Sciatic nerve (tissue), 2 donors: ENCODE measurements at regions not wholly inside any gene's neighbourhood (a gene's known extent, or its start where the extent isn't known, plus 50 kb on each side); places are given as distances from the start of the nearest gene placed in this dataset.

Experiments
- ATAC-seq: fragments of 200-7000 bp; cut with Tn5 transposase; one replicate; pipeline ENCODE4 v1.9.1; 2020; ENCODE audit warnings: mild to moderate bottlenecking, moderate library complexity
- DNase-seq: peaks from one replicate; pipeline ENCODE4 v3.0.0-alpha.2; 2020; ENCODE audit warnings: low spot score
- intact Hi-C: fragments of 100-400 bp; cut with DNase I; formaldehyde crosslinking; loops from one replicate; pipeline ENCODE4 v1.14.2; 2022
- donor health status: DM: no; HTN: no; CAD: no.
- donor health status: DM: no; HTN: no; CAD: no.

GRCh38 chr14:53709381-53709780 is 247.2 kb downstream of the BMP4 start:
- intact Hi-C loops, result no loop called here
- DNase-seq (no peak), ATAC-seq (no peak)

- DNase-seq, result no peak
- intact Hi-C loops, result no loop called here
- no peak for ATAC-seq
Observed at GRCh38 chr14:53703457-53703856, 253.2 kb downstream of the BMP4 start.

GRCh38 chr14:53701108-53701875 is 255.3 kb downstream of the BMP4 start:
- intact Hi-C loops, result no loop called here

GRCh38 chr14:53696217-53696965 is 260.2 kb downstream of the BMP4 start:
- no peak for DNase-seq
- no peak for ATAC-seq
- intact Hi-C loops, result no loop called here

More at GRCh38 chr14:53701108-53701875, 255.3 kb downstream of the BMP4 start:
- DNase-seq, result no peak
- no peak for ATAC-seq

- DNase-seq (no peak), ATAC-seq (no peak)
- intact Hi-C loops, result no loop called here
Observed at GRCh38 chr14:53695692-53696214, 260.9 kb downstream of the BMP4 start.

GRCh38 chr14:53692885-53693284 is 263.7 kb downstream of the BMP4 start:
- intact Hi-C loops, result no loop called here
- no peak for DNase-seq
- ATAC-seq, result no peak

- DNase-seq, result no peak
- intact Hi-C loops, result no loop called here
Observed at GRCh38 chr14:53692451-53692850, 264.2 kb downstream of the BMP4 start.

GRCh38 chr14:53683229-53683628 is 273.4 kb downstream of the BMP4 start:
- ATAC-seq (no peak), DNase-seq (no peak)
- intact Hi-C loops, result no loop called here

More at GRCh38 chr14:53692451-53692850, 264.2 kb downstream of the BMP4 start:
- no peak for ATAC-seq

GRCh38 chr14:53672526-53672925 is 284.1 kb downstream of the BMP4 start:
- intact Hi-C loops, result no loop called here
- no peak for ATAC-seq
- no peak for DNase-seq

- ATAC-seq, result no peak
- DNase-seq, result no peak
- intact Hi-C loops, result no loop called here
Observed at GRCh38 chr14:53670701-53671100, 285.9 kb downstream of the BMP4 start.

GRCh38 chr14:53668897-53669296 is 287.7 kb downstream of the BMP4 start:
- intact Hi-C loops, result no loop called here

GRCh38 chr14:53663709-53664108 is 292.9 kb downstream of the BMP4 start:
- ATAC-seq (no peak), DNase-seq (no peak)
- intact Hi-C loops, result no loop called here

More at GRCh38 chr14:53668897-53669296, 287.7 kb downstream of the BMP4 start:
- DNase-seq (no peak), ATAC-seq (no peak)

GRCh38 chr14:53655080-53655785 is 301.4 kb downstream of the BMP4 start:
- ATAC-seq (no peak), DNase-seq (no peak)
- intact Hi-C loops, result no loop called here

GRCh38 chr14:53652068-53652467 is 304.6 kb downstream of the BMP4 start:
- DNase-seq (no peak), ATAC-seq (no peak)
- intact Hi-C loops, result no loop called here

GRCh38 chr14:53651096-53651740 is 305.4 kb downstream of the BMP4 start:
- intact Hi-C loops, result no loop called here
- DNase-seq, result no peak
- ATAC-seq, result no peak

- no peak for ATAC-seq
- DNase-seq, result no peak
- intact Hi-C loops, result no loop called here
Observed at GRCh38 chr14:53646925-53647324, 309.7 kb downstream of the BMP4 start.

- intact Hi-C loops, result no loop called here
- DNase-seq (no peak), ATAC-seq (no peak)
Observed at GRCh38 chr14:53640695-53641094, 315.9 kb downstream of the BMP4 start.

GRCh38 chr14:53638966-53639365 is 317.7 kb downstream of the BMP4 start:
- intact Hi-C loops, result no loop called here
- DNase-seq, result no peak
- ATAC-seq, result no peak

GRCh38 chr14:53634793-53635192 is 321.8 kb downstream of the BMP4 start:
- intact Hi-C loops, result no loop called here

More at GRCh38 chr14:53634793-53635192, 321.8 kb downstream of the BMP4 start:
- ATAC-seq (no peak), DNase-seq (no peak)
